GM19395 (cell line): ENCODE measurements at regions not wholly inside any gene's neighbourhood (a gene's known extent, or its start where the extent isn't known, plus 50 kb on each side); places are given as distances from the start of the nearest gene placed in this dataset.

Experiments used
- ATAC-seq: cut with Tn5 transposase; IDR thresholded peaks from one replicate; pipeline ENCODE4 v1.9.1; 2021; ENCODE audit warnings: mild to moderate bottlenecking, moderate library complexity; ENCODE audit not compliant: unreplicated experiment

DNA sequence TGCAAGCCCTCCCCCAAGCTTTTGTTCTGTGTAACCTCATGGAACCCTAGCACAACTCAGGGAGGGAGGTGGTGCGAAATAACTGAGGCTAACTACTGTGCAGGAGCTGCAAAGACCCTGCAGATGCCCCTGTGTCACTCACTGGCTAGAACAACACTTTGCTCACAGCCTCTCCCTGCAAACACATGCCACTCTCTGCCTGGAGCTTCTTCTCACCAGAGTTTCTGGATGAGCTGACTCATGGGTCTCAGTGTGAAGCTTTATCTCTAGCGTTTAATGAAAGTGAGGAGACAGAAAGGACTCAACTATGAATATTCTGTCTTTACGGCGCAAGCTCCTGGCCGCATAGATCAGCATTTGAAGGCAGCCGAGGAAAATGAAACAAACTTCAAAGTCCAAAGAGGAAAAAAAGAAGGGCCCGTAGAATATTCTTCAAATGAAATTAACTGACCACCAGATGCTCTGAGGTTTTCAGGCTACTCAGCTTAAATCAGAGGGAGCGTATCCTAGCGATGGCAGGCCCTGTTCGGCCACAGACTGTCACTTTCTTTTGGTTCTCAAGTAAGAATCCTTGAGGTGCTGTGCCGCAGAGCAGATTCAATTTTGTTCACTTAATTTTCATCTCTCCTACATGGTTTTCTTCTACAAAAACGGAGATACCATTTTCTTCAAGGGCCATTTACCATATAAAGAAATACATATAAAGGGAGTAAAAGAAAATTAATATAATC, 77.7 kb upstream of the TAS2R1 start:
- ATAC-seq: no peak

DNA sequence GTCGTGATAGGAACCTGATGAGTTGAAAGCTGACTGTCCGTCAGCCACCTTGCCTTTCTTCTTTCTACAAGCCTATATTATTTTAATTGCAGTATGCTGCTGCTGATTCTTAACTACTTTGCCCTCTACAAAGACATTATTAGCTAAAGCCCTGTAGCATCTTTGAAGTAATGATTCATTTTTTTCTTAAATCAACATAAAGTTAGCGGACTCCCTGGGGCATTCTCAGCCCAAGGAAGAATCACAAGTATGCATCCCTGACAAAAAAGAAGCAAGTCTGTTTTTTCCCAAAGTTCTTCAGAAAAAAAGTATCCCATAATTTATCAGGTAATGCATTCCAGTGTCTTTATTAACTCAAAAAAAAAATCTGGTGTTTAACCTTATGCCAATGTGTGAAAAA, 69.5 kb upstream of the TAS2R1 start:
- ATAC-seq: no peak

DNA sequence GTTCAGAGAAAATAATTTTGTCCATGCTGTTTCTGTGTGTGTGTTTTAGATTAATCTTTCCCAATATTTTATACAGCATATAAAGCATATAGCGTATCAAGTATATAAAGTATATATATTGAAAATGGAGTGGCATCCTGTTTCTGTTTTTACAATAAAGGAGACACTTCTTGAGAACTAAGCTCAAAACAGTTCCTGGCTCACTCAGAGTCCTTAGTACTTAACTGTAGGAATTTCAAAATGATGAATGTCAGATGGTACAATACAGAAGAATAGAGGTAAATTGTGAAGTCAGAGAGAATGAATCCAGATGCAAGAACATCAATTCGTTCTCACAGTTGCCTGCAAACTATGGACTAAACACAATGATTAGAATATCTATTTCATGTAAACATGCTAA, 68.7 kb upstream of the TAS2R1 start:
- no peak for ATAC-seq

DNA sequence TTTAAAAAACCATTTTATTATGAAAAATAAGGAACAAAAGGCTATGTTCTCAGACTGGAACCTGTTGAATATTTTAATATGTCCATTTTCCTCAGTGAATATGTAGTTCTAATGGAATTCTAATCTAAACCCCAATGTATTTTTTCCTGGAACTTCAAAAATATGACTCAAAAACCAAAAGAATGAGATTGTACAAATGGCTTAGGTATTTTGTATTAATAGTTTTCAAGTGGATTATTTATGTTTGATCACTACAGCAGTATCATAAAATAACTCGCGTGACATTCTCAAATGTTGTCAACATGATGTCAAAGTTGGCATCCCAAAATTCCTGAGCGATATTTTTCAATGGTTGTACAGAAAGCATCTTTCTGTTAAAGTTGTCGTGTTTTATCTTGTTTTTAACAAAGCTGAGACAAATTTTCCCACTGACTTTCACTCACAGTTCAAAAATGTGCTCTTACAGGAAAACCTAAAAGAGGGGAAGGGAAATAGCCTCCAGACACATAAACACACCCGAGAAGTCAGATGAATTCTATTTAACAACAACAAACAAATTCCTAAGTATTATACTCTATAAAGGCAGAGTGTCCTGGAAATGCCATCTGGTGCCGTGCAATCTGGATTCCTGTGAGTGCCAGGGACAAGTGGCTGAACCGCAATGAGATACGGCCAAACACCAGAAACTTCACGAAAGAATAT, 68.1 kb upstream of the TAS2R1 start:
- ATAC-seq: no peak

DNA sequence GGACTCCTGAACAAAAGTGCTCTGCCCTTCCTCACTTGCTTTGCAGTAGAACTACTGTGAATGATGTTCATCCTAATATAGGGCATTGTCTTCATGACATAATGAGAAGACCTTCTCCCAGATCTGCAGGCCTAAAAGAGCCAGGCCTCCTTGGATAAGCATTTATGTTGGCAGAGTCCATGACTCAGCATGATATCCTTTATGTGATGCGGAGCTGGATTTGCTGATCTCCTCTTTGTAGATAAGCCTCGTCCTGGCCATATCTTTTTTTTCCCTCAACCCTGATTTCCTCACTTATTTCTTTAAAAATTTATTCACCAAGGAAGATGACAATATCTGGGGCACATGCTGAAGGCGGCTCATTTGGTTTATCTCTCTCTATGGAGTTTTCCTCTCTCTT, 62.4 kb upstream of the TAS2R1 start:
- no peak for ATAC-seq

DNA sequence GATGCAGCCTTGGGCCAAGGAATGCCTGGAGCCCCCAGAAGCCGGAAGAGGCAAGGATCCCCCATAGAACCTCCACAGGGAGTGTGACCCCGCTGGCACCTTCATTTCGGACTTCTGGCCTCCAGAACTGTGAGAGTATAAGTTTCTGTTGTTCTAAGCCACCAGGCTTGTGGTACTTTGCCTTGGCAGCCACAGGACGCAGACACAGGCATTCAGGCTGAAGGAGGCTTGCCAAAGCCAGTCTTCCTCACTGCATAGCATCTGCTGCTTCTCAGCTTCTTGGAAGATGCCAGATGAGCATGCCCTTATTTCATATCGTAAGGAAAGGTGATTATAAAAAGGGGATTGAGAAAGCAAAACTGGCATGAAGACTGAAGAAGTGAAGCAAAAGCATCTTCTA, 61.1 kb upstream of the TAS2R1 start:
- ATAC-seq: no peak

DNA sequence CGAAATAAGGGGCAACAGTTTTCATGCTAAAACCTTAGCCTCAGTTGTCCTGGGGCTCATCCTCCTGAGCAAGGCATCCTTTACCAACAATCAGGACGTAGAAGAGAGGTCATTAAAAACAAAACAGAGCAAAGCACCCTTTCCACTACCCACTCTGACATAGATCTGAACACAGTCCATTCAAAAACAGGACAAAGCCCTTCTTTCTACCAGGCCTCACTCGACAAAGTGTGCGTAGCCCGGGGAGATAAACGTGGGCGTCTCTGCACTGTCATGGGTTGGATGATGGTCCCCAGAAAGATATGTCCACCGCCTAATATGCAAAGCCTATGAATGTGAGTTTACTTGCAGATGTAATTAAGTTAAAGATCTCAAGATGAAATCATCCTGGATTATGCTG, 60.6 kb upstream of the TAS2R1 start:
- no peak for ATAC-seq

DNA sequence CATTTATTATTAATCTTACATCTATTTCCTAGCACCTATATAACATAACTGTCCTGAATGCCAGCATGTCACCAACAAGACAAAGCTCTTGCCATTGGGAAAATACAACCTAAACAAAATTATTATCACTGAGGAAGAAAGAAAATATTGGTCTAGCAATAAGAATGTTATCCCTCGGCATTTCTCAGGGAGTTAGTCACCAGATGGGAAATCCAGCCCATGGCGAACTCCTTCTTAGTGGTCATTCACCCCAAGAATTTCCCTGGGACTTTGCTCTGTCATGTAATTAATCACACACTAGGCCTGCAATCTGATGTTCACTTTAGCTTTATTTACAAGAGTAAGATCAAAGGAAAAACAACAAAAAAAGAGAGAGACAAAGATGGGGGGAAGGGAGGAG, 56.1 kb upstream of the TAS2R1 start:
- no peak for ATAC-seq

DNA sequence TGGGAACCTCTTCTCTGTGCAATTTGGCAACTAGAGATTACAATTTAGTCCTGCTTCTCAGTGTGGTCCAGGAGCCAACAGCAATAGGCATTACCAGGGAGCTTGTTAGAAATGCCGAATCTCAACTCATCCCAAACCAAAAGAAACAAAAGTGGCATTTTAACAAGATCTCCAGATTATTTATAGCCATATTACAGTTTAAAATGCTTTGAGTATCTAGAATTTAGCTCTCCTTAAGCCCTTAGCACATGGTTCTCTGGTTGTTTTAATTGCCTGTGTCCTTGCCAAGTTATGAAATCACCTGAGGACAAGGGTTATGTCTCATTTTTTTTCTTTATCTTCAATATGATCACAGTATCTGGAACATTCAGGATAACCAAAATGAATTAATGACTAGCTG, 51.6 kb upstream of the TAS2R1 start:
- ATAC-seq: no peak
